SK-MEL-5 (cell line): ENCODE measurements at regions not wholly inside any gene's neighbourhood (a gene's known extent, or its start where the extent isn't known, plus 50 kb on each side); places are given as distances from the start of the nearest gene placed in this dataset.
A peak's percentile ranks its signal among the peaks of the same experiment; 100 is the strongest.
"Not testable (repeated sequence)": the region's sequence is repeated elsewhere in the genome, so short reads cannot be mapped to it uniquely, and the experiment has no call there.

ENCODE experiments used
- DNase-seq: peaks from one replicate; pipeline ENCODE4 v3.0.0-alpha.2; 2016; ENCODE audit warnings: low read depth, low spot score
- in situ Hi-C: cut with HindIII; loops from 2 replicates; pipeline ENCODE4 v1.10.0; 2016; ENCODE audit warnings: low sequenced_read_pairs, high pct_unique_total_duplicates, low pct_unique_long_range_greater_than_20kb

- in situ Hi-C loops: no loop called here
- DNase-seq: no peak
Observed at GRCh38 chr4:52203351-52203750, 152.2 kb downstream of the SPATA18 start.

- no peak for DNase-seq
- in situ Hi-C loops: no loop called here
Observed at GRCh38 chr4:52204921-52205320, 153.8 kb downstream of the SPATA18 start.

- in situ Hi-C loops, DNase-seq: not testable (repeated sequence)
Observed at GRCh38 chr4:52207146-52207545, 156.0 kb downstream of the SPATA18 start.

DNA sequence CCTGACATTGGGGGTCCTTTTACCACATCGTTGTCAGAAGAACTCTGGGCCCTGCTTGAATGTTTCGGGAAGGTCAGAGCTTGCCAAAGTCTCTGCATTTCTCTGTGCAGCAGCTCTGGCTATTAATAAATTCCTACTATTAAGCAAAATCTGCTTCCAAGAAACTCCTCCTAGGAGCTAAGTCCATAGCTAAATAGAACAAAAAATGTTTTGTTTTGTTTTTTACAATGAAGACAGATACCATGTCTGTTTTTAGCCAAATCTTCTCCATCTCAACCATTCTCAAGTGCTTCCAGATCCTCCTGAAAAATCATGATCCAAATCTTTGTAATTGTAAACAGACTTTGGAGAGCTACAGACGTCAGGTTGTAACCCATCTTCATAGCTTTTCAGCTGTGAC lies 161.6 kb downstream of the SPATA18 start:
- in situ Hi-C loops: no loop called here
- DNase-seq: no peak

DNA sequence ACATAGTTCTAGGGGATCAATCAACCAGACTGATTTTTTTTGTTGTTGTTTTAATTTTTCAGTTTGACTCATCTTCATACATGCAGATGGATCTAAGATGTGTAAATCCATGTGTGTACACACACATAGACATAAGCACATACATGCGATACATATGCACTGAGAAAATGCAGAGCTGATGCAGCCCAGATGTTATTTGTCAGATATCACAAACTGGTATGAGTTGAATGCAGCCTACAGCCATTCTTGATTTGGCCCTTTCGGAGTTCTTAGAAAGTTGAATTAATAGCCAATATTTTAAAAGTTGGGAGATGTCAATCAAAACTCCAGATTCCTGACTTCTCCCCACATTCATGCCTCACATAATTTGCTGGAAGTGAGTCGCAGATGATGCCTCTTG lies 180.4 kb downstream of the SPATA18 start:
- no peak for DNase-seq
- in situ Hi-C loops: no loop called here

DNA sequence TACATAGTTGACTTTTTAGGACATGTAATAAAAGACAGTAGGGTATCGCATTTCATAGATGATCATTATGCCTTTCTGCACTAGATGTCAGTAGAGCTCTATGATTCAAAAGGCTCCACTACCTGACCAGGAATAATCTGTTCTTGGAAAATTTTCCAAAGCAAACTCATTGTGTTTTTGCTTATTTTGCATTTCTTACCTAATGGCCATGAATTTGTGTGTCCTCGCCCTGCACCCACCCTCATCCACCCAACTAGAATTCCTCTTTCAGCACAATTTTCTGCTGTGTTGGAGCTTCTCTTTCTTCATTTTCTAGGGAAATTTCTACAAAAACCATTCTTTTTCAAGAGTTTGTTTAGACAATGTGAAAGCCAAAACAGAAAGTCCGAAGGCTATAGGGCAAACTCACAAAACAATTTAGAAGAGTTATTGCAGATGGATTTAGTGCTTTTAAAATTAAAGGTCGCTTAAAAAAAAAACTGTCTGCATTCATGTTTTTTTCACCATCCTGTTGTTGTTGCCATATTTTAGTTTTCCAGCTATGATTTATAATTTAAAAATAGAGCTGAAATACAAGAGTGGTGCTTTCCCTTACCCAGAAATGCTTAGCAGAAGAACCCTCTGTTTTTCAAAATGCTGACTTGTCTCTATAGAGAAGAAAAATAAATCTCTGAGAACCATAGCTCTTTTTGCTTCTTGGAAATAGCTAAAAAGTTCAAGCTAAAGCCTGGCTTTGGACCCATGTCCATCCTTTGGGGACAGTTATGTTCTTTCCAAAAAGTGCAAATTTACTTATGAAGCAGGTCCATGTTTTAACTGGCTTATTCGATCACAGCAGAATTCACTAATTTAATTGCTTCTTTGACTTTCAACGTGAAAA lies 183.7 kb downstream of the SPATA18 start:
- in situ Hi-C loops: no loop called here
- peak; percentile 72 for DNase-seq

DNA sequence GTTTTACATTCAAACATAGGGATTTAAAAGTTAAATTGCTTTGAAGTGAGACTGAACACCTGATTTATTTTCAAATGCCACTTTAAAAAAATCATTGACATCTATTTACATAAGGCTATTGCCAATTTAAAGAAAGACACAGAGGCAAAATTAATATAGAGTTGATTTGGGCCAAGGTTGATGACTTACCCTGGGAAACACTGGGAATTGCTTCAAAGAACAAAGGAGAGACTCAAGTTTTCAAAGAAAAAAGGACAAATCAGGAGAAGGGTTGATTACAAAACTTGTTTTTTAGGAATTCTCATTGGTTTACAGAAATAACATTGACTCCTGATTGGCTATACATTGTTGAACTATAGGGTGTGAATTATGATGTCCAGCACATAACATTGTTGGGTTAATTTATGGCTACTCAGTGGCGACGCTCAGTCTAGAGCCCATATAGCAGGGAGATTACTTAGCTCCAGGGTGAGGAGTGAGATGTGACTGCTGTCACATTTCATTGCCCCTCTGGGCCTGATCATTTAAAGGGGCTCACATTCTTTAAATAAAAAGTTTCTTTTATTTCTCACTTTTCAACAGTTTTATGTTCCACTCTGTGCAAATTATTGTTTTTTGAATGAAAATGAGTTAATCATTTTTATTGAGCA lies 184.6 kb downstream of the SPATA18 start:
- in situ Hi-C loops: no loop called here
- DNase-seq: no peak

DNA sequence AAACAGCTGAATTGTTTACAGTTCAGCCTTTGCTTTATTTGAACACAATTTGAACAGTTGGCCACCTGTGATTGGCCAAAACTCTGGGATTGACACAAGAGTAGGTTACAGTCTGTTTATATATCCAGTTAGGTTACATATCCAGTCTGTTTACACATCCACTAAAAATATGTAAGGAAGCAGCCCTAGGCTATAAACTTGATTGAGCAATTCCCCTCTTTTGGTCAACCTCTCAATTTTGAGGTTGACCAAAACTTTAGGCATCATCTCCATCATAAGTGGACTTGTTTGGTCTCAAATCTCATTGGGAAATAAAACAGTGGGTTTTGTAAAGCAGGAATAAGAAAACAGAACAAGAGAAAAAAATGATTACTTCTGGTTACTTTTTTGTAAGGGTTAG lies 190.8 kb downstream of the SPATA18 start:
- DNase-seq: no peak
- in situ Hi-C loops: no loop called here

DNA sequence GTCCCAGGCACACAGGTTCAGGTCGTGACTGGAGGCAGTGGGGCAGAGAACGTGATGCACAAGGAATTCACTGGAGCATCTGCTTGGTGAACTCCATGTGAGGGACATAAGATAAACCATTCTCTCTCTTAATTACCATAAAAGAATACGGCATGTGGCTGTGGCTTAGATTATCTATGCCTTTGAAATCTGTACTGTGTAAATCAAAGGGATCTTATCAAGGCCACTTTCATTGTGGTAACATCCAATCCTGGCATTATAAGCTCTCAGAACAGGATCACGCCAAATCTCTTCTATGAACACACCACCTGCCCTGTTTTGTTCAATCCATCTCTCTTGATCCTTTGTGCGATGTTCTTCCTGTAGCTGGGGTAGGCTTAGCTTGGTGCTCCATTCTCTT lies 192.3 kb downstream of the SPATA18 start:
- in situ Hi-C loops: no loop called here

GRCh38 chr4:52244103-52244775 lies 193.1 kb downstream of the SPATA18 start:
- DNase-seq: peak; percentile 47
- in situ Hi-C loops: no loop called here

More for the DNA sequence above, 192.3 kb downstream of the SPATA18 start:
- DNase-seq: no peak

DNA sequence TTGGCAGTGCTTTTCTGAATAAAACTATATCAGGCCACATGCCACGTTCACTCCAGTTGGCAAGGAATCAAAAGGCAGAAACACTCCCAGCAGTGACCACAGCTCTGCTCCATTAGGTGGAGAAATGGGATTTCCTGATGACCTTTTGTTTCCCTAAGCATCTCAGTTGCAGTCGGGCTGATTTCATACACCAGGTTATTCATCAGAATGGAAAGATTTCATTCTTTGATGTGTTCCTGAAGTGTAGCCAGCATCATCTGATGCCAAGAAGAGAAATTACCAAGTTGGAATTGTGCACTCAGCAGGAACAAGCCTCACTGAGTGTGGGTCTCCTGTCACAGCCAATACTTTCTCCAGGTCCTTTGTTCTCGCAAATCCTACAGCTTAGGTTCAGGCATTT lies 193.7 kb downstream of the SPATA18 start:
- in situ Hi-C loops: no loop called here
- DNase-seq: peak; percentile 28

- in situ Hi-C loops: no loop called here
- DNase-seq: no peak
Observed at GRCh38 chr4:52246827-52247226, 195.7 kb downstream of the SPATA18 start.

DNA sequence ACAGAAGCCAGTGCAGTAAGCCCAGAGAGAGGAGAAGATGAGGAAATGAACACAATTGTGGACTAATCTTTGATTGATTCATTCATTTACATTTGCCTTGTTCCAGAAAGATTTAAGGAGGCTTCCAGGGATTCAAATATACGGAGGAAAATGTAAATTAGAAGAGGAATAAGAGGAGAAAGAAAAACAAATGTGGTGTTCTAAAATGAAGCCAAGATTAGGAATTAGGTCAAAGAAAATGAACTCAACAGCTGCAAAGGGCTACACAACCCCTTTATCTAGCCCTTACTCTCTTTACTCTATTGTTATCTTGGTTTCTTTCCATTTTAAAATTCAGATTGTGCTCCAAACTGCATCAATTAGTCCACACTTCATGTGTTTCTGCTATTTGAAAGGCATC lies 196.8 kb downstream of the SPATA18 start:
- DNase-seq: no peak
- in situ Hi-C loops: no loop called here

GRCh38 chr4:52248820-52249219 lies 197.7 kb downstream of the SPATA18 start:
- DNase-seq: no peak
- in situ Hi-C loops: no loop called here

- in situ Hi-C loops: no loop called here
Observed at GRCh38 chr4:52249581-52249980, 198.5 kb downstream of the SPATA18 start.

DNA sequence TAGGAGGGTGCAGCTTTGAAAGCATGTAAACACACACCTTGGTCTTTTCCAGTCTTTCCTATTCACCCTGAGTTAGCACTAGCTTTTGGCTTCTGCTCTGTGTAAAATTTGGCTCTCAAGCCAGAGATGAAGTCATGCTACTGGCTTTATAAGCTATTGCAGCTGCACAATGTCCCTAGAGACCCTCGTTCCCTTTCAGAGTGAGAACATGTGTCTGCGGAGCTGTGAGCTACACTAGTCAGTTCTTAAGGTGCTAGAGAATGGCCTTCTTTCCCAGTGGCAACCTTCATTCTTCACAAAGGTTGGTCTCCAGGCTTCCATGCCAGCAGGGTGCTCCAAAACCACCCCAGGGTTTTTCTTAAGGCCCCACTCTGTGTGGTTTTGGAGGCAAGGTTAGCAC lies 199.1 kb downstream of the SPATA18 start:
- in situ Hi-C loops: no loop called here
- no peak for DNase-seq

More at GRCh38 chr4:52249581-52249980, 198.5 kb downstream of the SPATA18 start:
- DNase-seq: no peak

DNA sequence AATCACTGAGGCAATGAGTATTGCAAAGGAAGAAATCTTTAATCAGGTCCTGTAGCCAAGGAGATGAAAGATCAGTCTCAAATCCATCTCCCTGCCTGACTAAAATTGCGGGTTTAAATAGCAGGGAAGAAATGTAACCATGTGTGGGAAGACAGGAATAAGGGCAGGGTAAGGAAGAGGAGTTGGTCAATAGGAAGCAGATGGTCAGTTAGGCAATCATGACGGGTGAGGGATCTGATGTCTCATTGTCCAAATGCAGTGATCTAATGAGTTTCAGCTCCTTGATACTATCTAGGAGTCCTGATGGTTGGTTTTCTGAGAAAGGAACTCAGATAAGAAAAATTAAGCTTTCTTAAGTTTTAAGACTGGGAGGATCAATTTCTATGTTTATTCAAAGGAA lies 200.8 kb downstream of the SPATA18 start:
- in situ Hi-C loops: no loop called here

DNA sequence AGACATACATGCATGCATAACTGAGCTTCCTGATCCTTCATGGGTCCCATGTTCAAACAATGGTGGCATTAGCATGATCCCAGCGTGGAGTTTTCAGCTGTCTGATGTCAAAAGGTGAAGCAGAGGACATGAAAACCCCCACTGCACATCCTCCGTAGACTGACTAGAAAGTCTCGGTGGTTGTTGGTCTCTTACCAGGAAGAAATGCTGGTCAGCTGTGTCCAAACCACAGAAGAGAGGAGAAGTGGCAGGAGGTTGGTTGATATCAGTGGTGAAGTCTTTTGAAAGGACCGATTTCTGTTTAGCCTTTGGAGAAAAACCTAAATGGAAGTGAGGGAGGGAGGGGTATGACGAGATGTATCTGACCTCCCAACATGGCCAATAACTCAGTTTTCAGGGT lies 201.9 kb downstream of the SPATA18 start:
- in situ Hi-C loops: no loop called here
- DNase-seq: no peak

More for the DNA sequence above, 200.8 kb downstream of the SPATA18 start:
- DNase-seq: no peak
